ENCODE measurements at regions not wholly inside any gene's neighbourhood (a gene's known extent, or its start where the extent isn't known, plus 50 kb on each side); places are given as distances from the start of the nearest gene placed in this dataset.

DNA sequence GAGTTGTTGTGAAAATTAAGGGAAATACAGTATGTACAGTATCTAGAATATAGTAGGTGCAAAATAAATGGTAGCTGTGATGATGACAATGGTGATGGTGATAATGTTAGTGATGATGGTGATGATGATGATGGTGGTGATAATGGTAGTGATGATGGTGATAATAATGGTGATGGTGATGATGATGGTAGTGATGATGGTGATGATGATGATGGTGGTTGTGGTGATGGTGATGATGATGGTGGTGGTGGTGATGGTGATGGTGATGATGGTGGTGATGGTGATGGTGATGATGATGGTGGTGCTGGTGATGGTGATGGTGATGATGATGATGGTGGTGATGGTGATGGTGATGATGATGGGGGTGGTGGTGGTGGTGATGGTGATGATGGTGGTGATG, 91.3 kb upstream of the FOXF1 start:
- TF ChIP-seq POLR2AphosphoS5 (IDR thresholded peaks at IDR 0.05) (no peak), POLR2A (IDR thresholded peaks at IDR 0.05) (no peak)
- TF ChIP-seq, protein P1, sequence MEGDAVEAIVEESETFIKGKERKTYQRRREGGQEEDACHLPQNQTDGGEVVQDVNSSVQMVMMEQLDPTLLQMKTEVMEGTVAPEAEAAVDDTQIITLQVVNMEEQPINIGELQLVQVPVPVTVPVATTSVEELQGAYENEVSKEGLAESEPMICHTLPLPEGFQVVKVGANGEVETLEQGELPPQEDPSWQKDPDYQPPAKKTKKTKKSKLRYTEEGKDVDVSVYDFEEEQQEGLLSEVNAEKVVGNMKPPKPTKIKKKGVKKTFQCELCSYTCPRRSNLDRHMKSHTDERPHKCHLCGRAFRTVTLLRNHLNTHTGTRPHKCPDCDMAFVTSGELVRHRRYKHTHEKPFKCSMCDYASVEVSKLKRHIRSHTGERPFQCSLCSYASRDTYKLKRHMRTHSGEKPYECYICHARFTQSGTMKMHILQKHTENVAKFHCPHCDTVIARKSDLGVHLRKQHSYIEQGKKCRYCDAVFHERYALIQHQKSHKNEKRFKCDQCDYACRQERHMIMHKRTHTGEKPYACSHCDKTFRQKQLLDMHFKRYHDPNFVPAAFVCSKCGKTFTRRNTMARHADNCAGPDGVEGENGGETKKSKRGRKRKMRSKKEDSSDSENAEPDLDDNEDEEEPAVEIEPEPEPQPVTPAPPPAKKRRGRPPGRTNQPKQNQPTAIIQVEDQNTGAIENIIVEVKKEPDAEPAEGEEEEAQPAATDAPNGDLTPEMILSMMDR (IDR thresholded peaks at IDR 0.05): no peak
